ENCODE measurements at regions not wholly inside any gene's neighbourhood (a gene's known extent, or its start where the extent isn't known, plus 50 kb on each side); places are given as distances from the start of the nearest gene placed in this dataset.

DNA sequence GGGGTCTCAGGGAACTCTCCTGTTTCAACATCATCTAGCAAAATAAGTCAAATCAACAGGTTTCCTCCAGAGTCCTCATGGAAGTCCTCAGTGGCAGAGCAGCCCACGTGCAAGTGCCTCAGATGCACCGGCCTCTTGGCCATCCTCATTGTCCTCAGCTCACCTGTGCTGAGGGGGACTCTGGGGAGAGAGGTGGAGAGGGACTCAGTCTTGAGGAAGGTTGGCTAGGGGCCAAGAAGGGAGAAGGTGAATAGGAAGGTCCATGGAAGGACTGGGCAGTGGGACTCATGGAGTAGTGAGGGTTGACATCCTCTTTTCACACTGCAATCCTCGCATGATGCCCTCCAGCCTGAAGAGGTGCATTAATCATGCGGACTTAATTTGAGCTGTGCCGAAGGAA is 77.9 kb upstream of the DUSP22 start:
- POLR2A ChIA-PET: interaction anchor here (0.7 to 2.7 kb wide), 2 partner anchors 11 to 198 kb away, joined by 3 to 37 read pairs; no protein-coding TSS in a partner anchor
- BruUV-seq (replicated peaks): no TSS peak
- H3K4me1 Mint-ChIP-seq (ENCODE audit: insufficient read depth, unreplicated experiment): peaks cover 24% of the 10 kb centered on the region

DNA sequence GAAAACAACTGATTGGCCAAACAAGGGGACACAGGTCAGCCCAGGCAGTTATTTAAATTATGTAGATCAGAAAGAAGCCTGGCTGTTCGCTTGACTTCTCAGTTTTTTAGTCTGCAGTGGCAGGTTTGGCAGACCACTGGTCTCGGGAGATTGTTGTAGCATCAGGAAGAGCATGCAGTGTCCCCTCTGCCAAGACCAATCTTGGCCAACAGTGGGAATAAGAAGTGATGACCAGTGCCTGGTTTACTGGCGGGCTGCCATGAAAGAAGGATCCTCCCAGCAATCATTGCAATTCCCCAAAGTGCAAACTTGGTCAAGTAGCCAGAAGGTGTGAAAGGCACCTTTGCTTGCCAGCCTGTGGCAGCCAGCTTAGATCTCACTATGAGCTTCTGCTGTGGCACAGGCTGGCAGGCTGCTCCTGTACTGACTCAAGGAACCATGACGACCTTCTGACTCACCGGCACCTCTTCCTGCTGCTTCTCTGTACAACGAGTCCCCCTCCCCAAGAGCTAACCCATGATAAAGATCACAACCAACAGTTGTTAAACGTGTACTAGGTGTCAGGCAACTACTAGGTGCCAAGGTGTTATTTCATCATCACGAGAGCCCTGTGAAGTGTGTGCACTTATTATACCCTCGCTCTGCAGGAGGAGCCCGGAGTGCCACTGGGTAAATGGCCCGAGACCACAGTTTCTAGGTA is 76.8 kb upstream of the DUSP22 start:
- TF ChIP-seq, protein P1, sequence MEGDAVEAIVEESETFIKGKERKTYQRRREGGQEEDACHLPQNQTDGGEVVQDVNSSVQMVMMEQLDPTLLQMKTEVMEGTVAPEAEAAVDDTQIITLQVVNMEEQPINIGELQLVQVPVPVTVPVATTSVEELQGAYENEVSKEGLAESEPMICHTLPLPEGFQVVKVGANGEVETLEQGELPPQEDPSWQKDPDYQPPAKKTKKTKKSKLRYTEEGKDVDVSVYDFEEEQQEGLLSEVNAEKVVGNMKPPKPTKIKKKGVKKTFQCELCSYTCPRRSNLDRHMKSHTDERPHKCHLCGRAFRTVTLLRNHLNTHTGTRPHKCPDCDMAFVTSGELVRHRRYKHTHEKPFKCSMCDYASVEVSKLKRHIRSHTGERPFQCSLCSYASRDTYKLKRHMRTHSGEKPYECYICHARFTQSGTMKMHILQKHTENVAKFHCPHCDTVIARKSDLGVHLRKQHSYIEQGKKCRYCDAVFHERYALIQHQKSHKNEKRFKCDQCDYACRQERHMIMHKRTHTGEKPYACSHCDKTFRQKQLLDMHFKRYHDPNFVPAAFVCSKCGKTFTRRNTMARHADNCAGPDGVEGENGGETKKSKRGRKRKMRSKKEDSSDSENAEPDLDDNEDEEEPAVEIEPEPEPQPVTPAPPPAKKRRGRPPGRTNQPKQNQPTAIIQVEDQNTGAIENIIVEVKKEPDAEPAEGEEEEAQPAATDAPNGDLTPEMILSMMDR (IDR thresholded peaks at IDR 0.05; ENCODE audit: unreplicated experiment): no peak
- H3K27ac Mint-ChIP-seq (ENCODE audit: low read depth, unreplicated experiment): no peak overlapping the region
- no TSS peak for BruUV-seq (replicated peaks)
- peak; percentile 96 for DNase-seq (ENCODE audit: unreplicated experiment)
- no peaks in the 10 kb centered on the region for H3K27me3 Mint-ChIP-seq (ENCODE audit: insufficient read depth, unreplicated experiment)
- H3K9me3 Mint-ChIP-seq (ENCODE audit: unreplicated experiment): no peaks in the 10 kb centered on the region
- H3K4me3 Mint-ChIP-seq (ENCODE audit: unreplicated experiment): no peak overlapping the region
- peaks cover 29% of the 10 kb centered on the region for H3K4me1 Mint-ChIP-seq (ENCODE audit: insufficient read depth, unreplicated experiment)
- intact Hi-C loops (cut with micrococcal nuclease): no loop called here
- ChIA-PET CTCF (interaction anchor here (0.6 to 1.5 kb wide), 4 partner anchors 10 to 84 kb away, joined by 3 to 5 read pairs (median 4); no protein-coding TSS in a partner anchor), POLR2A (interaction anchor here (0.8 to 3.6 kb wide), 9 partner anchors 10 to 113 kb away, joined by 3 to 37 read pairs (median 7); partner anchors contain the start of gene DUSP22)
- no peaks in the 10 kb centered on the region for H3K36me3 Mint-ChIP-seq (ENCODE audit: insufficient read depth, unreplicated experiment)

More for the DNA sequence above, 77.9 kb upstream of the DUSP22 start:
- Mint-ChIP-seq H3K9me3 (ENCODE audit: unreplicated experiment) (no peaks in the 10 kb centered on the region), H3K27ac (ENCODE audit: low read depth, unreplicated experiment) (peak overlapping the region; percentile 7), H3K36me3 (ENCODE audit: insufficient read depth, unreplicated experiment) (no peaks in the 10 kb centered on the region), H3K27me3 (ENCODE audit: insufficient read depth, unreplicated experiment) (no peaks in the 10 kb centered on the region), H3K4me3 (ENCODE audit: unreplicated experiment) (no peak overlapping the region)
- TF ChIP-seq, protein P1 (IDR thresholded peaks at IDR 0.05; ENCODE audit: unreplicated experiment): no peak
- CTCF ChIA-PET: interaction anchor here (0.6 kb wide), 1 partner anchor 23 kb away, joined by 4 read pairs; no protein-coding TSS in a partner anchor
- intact Hi-C loops (cut with micrococcal nuclease): no loop called here
- DNase-seq (ENCODE audit: unreplicated experiment): no peak

DNA sequence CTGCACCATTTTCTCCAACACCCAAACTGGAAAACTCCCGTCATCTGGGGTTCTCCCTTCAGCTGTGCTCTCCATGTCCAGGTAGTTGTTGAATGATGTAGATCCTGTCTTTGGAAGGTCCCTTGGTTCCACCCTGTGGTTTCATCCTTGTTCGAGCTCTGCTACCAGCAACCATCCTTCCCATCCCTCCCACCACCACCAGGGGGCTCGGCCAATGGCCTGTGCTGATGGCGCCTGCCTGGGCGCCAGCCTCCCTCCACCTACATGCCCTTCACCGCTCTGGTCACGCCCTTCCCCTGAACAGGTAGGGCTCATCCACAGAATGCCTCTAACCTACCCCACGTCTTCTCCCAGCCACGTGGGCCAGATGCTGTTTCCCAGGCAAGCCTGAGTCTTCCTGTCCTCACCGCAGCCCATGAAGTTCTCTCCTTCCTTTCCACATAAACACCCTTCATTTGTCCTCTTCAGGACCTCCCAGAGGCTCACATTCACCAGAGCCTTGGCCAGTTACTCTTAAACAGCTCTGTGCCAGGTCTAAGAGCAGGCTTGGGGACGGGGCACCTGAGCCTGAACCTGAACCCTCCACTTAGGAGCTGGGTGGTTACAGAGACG is 75.1 kb upstream of the DUSP22 start:
- CTCF ChIA-PET: interaction anchor here (0.7 to 1.4 kb wide), 5 partner anchors 14 to 166 kb away, joined by 3 to 5 read pairs (median 3); no protein-coding TSS in a partner anchor
- no peaks in the 10 kb centered on the region for H3K36me3 Mint-ChIP-seq (ENCODE audit: insufficient read depth, unreplicated experiment)
- peaks cover 36% of the 10 kb centered on the region for H3K4me1 Mint-ChIP-seq (ENCODE audit: insufficient read depth, unreplicated experiment)
- BruUV-seq (replicated peaks): no TSS peak
- intact Hi-C loops (cut with micrococcal nuclease): no loop called here
- no peak overlapping the region for H3K27ac Mint-ChIP-seq (ENCODE audit: low read depth, unreplicated experiment)
- no peak overlapping the region for H3K4me3 Mint-ChIP-seq (ENCODE audit: unreplicated experiment)
- no peaks in the 10 kb centered on the region for H3K9me3 Mint-ChIP-seq (ENCODE audit: unreplicated experiment)
- POLR2A ChIA-PET: interaction anchor here (1.2 to 3.6 kb wide), 7 partner anchors 8 to 111 kb away, joined by 3 to 37 read pairs (median 10); partner anchors contain the start of gene DUSP22
- TF ChIP-seq, protein P1 (IDR thresholded peaks at IDR 0.05; ENCODE audit: unreplicated experiment): peak; percentile 46
- no peaks in the 10 kb centered on the region for H3K27me3 Mint-ChIP-seq (ENCODE audit: insufficient read depth, unreplicated experiment)
- peak; percentile 28 for DNase-seq (ENCODE audit: unreplicated experiment)

Measured in MCF 10A (cell line).